Suprapubic skin (tissue), 3 donors: ENCODE measurements at regions not wholly inside any gene's neighbourhood (a gene's known extent, or its start where the extent isn't known, plus 50 kb on each side); places are given as distances from the start of the nearest gene placed in this dataset.

Source experiments
- CTCF ChIP-seq, 2 donors: fragments of 200-600 bp in 1 of 2; fragments of 450-650 bp in 1 of 2; sonication (generic) in 1 of 2; IDR thresholded peaks; one replicate each; pipeline ENCODE4 v1.5.1; 2016 to 2019; ENCODE audit warnings: antibody characterized with exemption in 2 of 2, mild to moderate bottlenecking in 1 of 2, moderate library complexity in 1 of 2
- EP300 ChIP-seq: sonication (generic); formaldehyde crosslinking; IDR thresholded peaks from one replicate; pipeline ENCODE4 v1.6.1; 2017; ENCODE audit warnings: antibody characterized with exemption

GRCh38 chr1:187638733-187639434 is 810.1 kb downstream of the PLA2G4A start:
- no peak for TF ChIP-seq CTCF (IDR thresholded peaks at IDR 0.05)
- no peak for TF ChIP-seq EP300
